Right ventricle myocardium superior (tissue), 1 donor: ENCODE measurements at regions not wholly inside any gene's neighbourhood (a gene's known extent, or its start where the extent isn't known, plus 50 kb on each side); places are given as distances from the start of the nearest gene placed in this dataset.
A peak's percentile ranks its signal among the peaks of the same experiment; 100 is the strongest.

Experiments used
- ATAC-seq: fragments of 200-7000 bp; cut with Tn5 transposase; one replicate; pipeline ENCODE4 v1.9.1; 2020; ENCODE audit warnings: mild to moderate bottlenecking; ENCODE audit not compliant: poor library complexity
- DNase-seq: peaks from one replicate; pipeline ENCODE4 v3.0.0-alpha.2; 2020
- intact Hi-C: fragments of 100-400 bp; cut with DNase I; formaldehyde crosslinking; loops from one replicate; pipeline ENCODE4 v1.11.2; 2022
- donor health status: DM: no; HTN: yes; CAD: no; lungs with severe emphysema.

- no peak for DNase-seq
- no peak for ATAC-seq
- intact Hi-C loops, result no loop called here
Measured at GRCh38 chr21:41689289-41689583, 77.6 kb downstream of the RIPK4 start.

GRCh38 chr21:41687633-41688032, 79.2 kb downstream of the RIPK4 start:
- intact Hi-C loops, result no loop called here
- ATAC-seq (no peak), DNase-seq (no peak)

GRCh38 chr21:41686664-41687063, 80.2 kb downstream of the RIPK4 start:
- ATAC-seq, result no peak
- DNase-seq, result no peak
- intact Hi-C loops, result no loop called here

- intact Hi-C loops, result no loop called here
- DNase-seq, result no peak
- ATAC-seq, result no peak
Measured at GRCh38 chr21:41685511-41686149, 81.2 kb downstream of the RIPK4 start.

GRCh38 chr21:41684381-41685245, 82.2 kb downstream of the RIPK4 start:
- intact Hi-C loops, result no loop called here
- ATAC-seq (no peak), DNase-seq (no peak)

GRCh38 chr21:41683815-41684214, 83.0 kb downstream of the RIPK4 start:
- intact Hi-C loops, result no loop called here
- DNase-seq, result no peak
- ATAC-seq, result no peak

GRCh38 chr21:41682719-41683179, 84.1 kb downstream of the RIPK4 start:
- no peak for ATAC-seq
- no peak for DNase-seq
- intact Hi-C loops, result no loop called here

GRCh38 chr21:41681939-41682718, 84.7 kb downstream of the RIPK4 start:
- intact Hi-C loops, result no loop called here
- no peak for DNase-seq
- ATAC-seq, result no peak

- ATAC-seq (no peak), DNase-seq (no peak)
- intact Hi-C loops, result no loop called here
Measured at GRCh38 chr21:41681348-41681801, 85.5 kb downstream of the RIPK4 start.

GRCh38 chr21:41680444-41681347, 86.2 kb downstream of the RIPK4 start:
- DNase-seq, result no peak
- intact Hi-C loops, result no loop called here

GRCh38 chr21:41678924-41679318, 87.9 kb downstream of the RIPK4 start:
- intact Hi-C loops, result no loop called here
- peak; percentile 92 for DNase-seq
- ATAC-seq, result peak; percentile 98

More at GRCh38 chr21:41680444-41681347, 86.2 kb downstream of the RIPK4 start:
- ATAC-seq, result no peak

GRCh38 chr21:41678016-41678923, 88.6 kb downstream of the RIPK4 start:
- peak; percentile 32 for ATAC-seq
- intact Hi-C loops, result no loop called here
- DNase-seq, result no peak

GRCh38 chr21:41677671-41678015, 89.2 kb downstream of the RIPK4 start:
- DNase-seq (no peak), ATAC-seq (no peak)
- intact Hi-C loops, result no loop called here

GRCh38 chr21:41676198-41676597, 90.7 kb downstream of the RIPK4 start:
- no peak for ATAC-seq
- intact Hi-C loops, result no loop called here
- DNase-seq, result no peak

GRCh38 chr21:41675574-41675973, 91.3 kb downstream of the RIPK4 start:
- ATAC-seq (no peak), DNase-seq (no peak)
- intact Hi-C loops, result no loop called here

GRCh38 chr21:41674402-41674801, 92.5 kb downstream of the RIPK4 start:
- ATAC-seq (no peak), DNase-seq (no peak)
- intact Hi-C loops, result no loop called here

GRCh38 chr21:41673596-41674335, 93.1 kb downstream of the RIPK4 start:
- intact Hi-C loops, result no loop called here
- DNase-seq (peak; percentile 29), ATAC-seq (peak; percentile 36)
